WTC11 (cell line): ENCODE measurements at regions not wholly inside any gene's neighbourhood (a gene's known extent, or its start where the extent isn't known, plus 50 kb on each side); places are given as distances from the start of the nearest gene placed in this dataset.

ENCODE experiments used
- ATF1 ChIP-seq: sonication (generic); formaldehyde crosslinking; IDR thresholded peaks from 2 replicates; pipeline ENCODE4 v1.8.1; 2023; ENCODE audit warnings: mild to moderate bottlenecking, moderate library complexity, missing genetic modification reagents
- CREB1 ChIP-seq: sonication (generic); formaldehyde crosslinking; IDR thresholded peaks from 2 replicates; pipeline ENCODE4 v1.8.0; 2023; ENCODE audit warnings: mild to moderate bottlenecking, missing genetic modification reagents
- CREM ChIP-seq: sonication (generic); formaldehyde crosslinking; IDR thresholded peaks from 2 replicates; pipeline ENCODE4 v1.8.1; 2022; ENCODE audit warnings: mild to moderate bottlenecking, missing genetic modification reagents, moderate library complexity
- NFYB ChIP-seq: sonication (generic); formaldehyde crosslinking; conservative IDR thresholded peaks from 2 replicates; pipeline ENCODE4 v1.8.0; 2022; ENCODE audit warnings: low read depth, missing genetic modification reagents
- SMAD3 ChIP-seq: sonication (generic); formaldehyde crosslinking; IDR thresholded peaks from 2 replicates; pipeline ENCODE4 v1.8.0; 2022; ENCODE audit warnings: missing genetic modification reagents, mild to moderate bottlenecking, borderline replicate concordance
- TEAD4 ChIP-seq: sonication (generic); formaldehyde crosslinking; IDR thresholded peaks from 2 replicates; pipeline ENCODE4 v1.8.0; 2022; ENCODE audit warnings: mild to moderate bottlenecking, missing genetic modification reagents
- ZNF423 ChIP-seq: fragments of 250-450 bp; sonication (Bioruptor Pico); IDR thresholded peaks from 2 replicates; pipeline ENCODE4 v2.1.2; 2022; ENCODE audit warnings: mild to moderate bottlenecking, moderate library complexity
- ZNF671 ChIP-seq: fragments of 250-450 bp; sonication (Bioruptor Pico); IDR thresholded peaks from 2 replicates; pipeline ENCODE4 v1.8.0; 2021; ENCODE audit warnings: mild to moderate bottlenecking
- TF ChIP-seq, protein P1 (sequence below): fragments of 200-600 bp; IDR thresholded peaks from 2 replicates; pipeline ENCODE4 v1.8.0; 2022; ENCODE audit warnings: antibody characterized with exemption
- TF ChIP-seq, protein P2 (sequence below): sonication (generic); formaldehyde crosslinking; IDR thresholded peaks from 2 replicates; pipeline ENCODE4 v1.8.1; 2023; ENCODE audit warnings: mild to moderate bottlenecking, missing genetic modification reagents, moderate library complexity
- TF ChIP-seq, protein P3 (sequence below): fragments of 250-450 bp; sonication (Bioruptor Pico); conservative IDR thresholded peaks from 2 replicates; pipeline ENCODE4 v1.9.0; 2021; ENCODE audit warnings: mild to moderate bottlenecking
- TF ChIP-seq, protein P4 (sequence below): sonication (generic); formaldehyde crosslinking; IDR thresholded peaks from 2 replicates; pipeline ENCODE4 v1.8.0; 2022; ENCODE audit warnings: missing genetic modification reagents
- TF ChIP-seq, protein P5 (sequence below): sonication (generic); formaldehyde crosslinking; IDR thresholded peaks from 2 replicates; pipeline ENCODE4 v1.8.1; 2023; ENCODE audit warnings: mild to moderate bottlenecking, missing genetic modification reagents, moderate library complexity
- TF ChIP-seq, protein P6 (sequence below): fragments of 250-450 bp; sonication (Bioruptor Pico); IDR thresholded peaks from 2 replicates; pipeline ENCODE4 v1.9.0; 2021; ENCODE audit warnings: moderate library complexity, mild to moderate bottlenecking, inconsistent platforms, borderline replicate concordance

DNA sequence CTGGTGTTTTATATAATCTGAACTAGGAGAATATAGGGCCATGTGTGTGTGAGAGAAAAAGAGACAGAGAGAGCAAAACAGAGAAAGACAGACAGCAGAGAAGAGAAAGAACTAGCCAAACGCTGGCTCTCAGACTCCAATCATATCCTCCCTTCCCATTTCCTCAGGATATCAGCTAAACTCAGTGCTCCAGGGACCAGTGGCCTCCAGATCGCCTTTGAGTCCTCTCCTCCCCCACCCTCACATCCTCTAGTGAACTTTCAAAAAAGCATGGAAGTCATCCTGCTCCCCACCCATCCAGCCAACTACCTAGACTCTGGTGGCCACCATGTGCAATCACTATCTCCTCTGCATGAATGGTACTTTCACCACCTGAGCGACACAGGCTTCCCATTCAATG lies 386.1 kb upstream of the NPVF start:
- TF ChIP-seq, protein P1, sequence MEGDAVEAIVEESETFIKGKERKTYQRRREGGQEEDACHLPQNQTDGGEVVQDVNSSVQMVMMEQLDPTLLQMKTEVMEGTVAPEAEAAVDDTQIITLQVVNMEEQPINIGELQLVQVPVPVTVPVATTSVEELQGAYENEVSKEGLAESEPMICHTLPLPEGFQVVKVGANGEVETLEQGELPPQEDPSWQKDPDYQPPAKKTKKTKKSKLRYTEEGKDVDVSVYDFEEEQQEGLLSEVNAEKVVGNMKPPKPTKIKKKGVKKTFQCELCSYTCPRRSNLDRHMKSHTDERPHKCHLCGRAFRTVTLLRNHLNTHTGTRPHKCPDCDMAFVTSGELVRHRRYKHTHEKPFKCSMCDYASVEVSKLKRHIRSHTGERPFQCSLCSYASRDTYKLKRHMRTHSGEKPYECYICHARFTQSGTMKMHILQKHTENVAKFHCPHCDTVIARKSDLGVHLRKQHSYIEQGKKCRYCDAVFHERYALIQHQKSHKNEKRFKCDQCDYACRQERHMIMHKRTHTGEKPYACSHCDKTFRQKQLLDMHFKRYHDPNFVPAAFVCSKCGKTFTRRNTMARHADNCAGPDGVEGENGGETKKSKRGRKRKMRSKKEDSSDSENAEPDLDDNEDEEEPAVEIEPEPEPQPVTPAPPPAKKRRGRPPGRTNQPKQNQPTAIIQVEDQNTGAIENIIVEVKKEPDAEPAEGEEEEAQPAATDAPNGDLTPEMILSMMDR, result no peak
- TF ChIP-seq, protein P2, sequence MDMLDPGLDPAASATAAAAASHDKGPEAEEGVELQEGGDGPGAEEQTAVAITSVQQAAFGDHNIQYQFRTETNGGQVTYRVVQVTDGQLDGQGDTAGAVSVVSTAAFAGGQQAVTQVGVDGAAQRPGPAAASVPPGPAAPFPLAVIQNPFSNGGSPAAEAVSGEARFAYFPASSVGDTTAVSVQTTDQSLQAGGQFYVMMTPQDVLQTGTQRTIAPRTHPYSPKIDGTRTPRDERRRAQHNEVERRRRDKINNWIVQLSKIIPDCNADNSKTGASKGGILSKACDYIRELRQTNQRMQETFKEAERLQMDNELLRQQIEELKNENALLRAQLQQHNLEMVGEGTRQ, result no peak
- no peak for TF ChIP-seq TEAD4 (CRISPR knock-in tag)
- no peak for TF ChIP-seq ATF1 (CRISPR knock-in tag)
- TF ChIP-seq, protein P3, sequence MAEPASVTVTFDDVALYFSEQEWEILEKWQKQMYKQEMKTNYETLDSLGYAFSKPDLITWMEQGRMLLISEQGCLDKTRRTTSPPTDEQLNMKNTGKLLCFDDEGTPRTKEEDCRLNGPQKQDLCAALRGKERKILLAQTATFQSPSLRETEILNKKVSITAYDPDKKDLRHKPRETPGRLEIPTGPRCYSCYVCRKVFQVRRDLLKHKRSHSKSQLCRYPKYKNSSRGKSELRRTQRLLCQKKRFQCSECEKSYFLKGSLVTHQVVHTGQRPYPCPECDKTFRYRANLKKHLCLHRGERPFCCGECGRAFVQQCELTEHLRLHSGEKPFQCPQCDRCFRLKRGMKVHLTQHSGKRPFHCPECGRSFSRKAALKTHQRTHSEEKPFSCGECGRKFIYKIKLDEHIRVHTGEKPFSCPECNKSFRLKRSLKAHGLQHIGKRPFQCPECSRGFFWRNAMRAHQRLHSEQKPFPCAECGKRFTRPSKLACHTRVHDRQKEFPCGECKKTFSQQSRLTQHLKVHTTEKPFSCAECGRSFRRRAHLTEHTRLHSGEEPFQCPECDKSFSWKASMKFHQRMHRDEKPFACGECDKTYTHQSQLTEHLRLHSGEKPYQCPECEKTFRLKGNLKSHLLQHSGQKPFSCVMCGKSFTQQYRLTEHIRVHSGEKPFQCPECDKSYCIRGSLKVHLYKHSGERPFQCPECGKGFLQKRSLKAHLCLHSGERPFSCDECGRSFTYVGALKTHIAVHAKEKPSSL, result no peak
- no peak for TF ChIP-seq NFYB (CRISPR knock-in tag)
- TF ChIP-seq, protein P4, sequence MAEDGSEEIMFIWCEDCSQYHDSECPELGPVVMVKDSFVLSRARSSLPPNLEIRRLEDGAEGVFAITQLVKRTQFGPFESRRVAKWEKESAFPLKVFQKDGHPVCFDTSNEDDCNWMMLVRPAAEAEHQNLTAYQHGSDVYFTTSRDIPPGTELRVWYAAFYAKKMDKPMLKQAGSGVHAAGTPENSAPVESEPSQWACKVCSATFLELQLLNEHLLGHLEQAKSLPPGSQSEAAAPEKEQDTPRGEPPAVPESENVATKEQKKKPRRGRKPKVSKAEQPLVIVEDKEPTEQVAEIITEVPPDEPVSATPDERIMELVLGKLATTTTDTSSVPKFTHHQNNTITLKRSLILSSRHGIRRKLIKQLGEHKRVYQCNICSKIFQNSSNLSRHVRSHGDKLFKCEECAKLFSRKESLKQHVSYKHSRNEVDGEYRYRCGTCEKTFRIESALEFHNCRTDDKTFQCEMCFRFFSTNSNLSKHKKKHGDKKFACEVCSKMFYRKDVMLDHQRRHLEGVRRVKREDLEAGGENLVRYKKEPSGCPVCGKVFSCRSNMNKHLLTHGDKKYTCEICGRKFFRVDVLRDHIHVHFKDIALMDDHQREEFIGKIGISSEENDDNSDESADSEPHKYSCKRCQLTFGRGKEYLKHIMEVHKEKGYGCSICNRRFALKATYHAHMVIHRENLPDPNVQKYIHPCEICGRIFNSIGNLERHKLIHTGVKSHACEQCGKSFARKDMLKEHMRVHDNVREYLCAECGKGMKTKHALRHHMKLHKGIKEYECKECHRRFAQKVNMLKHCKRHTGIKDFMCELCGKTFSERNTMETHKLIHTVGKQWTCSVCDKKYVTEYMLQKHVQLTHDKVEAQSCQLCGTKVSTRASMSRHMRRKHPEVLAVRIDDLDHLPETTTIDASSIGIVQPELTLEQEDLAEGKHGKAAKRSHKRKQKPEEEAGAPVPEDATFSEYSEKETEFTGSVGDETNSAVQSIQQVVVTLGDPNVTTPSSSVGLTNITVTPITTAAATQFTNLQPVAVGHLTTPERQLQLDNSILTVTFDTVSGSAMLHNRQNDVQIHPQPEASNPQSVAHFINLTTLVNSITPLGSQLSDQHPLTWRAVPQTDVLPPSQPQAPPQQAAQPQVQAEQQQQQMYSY (CRISPR knock-in tag), result no peak
- no peak for TF ChIP-seq SMAD3 (CRISPR knock-in tag)
- TF ChIP-seq, protein P5, sequence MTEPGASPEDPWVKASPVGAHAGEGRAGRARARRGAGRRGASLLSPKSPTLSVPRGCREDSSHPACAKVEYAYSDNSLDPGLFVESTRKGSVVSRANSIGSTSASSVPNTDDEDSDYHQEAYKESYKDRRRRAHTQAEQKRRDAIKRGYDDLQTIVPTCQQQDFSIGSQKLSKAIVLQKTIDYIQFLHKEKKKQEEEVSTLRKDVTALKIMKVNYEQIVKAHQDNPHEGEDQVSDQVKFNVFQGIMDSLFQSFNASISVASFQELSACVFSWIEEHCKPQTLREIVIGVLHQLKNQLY (CRISPR knock-in tag), result no peak
- no peak for TF ChIP-seq ZNF671 (CRISPR knock-in tag)
- no peak for TF ChIP-seq CREM
- no peak for TF ChIP-seq ZNF423 (CRISPR knock-in tag)
- TF ChIP-seq, protein P6, sequence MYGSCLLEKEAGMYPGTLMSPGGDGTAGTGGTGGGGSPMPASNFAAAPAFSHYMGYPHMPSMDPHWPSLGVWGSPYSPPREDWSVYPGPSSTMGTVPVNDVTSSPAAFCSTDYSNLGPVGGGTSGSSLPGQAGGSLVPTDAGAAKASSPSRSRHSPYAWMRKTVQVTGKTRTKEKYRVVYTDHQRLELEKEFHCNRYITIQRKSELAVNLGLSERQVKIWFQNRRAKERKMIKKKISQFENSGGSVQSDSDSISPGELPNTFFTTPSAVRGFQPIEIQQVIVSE (CRISPR knock-in tag), result no peak
- TF ChIP-seq CREB1 (CRISPR knock-in tag), result no peak
